ENCODE measurements at regions not wholly inside any gene's neighbourhood (a gene's known extent, or its start where the extent isn't known, plus 50 kb on each side); places are given as distances from the start of the nearest gene placed in this dataset.

GRCh38 chr1:220356981-220357850 lies 85.0 kb upstream of the RAB3GAP2 start:
- no peak for DNase-seq

DNA sequence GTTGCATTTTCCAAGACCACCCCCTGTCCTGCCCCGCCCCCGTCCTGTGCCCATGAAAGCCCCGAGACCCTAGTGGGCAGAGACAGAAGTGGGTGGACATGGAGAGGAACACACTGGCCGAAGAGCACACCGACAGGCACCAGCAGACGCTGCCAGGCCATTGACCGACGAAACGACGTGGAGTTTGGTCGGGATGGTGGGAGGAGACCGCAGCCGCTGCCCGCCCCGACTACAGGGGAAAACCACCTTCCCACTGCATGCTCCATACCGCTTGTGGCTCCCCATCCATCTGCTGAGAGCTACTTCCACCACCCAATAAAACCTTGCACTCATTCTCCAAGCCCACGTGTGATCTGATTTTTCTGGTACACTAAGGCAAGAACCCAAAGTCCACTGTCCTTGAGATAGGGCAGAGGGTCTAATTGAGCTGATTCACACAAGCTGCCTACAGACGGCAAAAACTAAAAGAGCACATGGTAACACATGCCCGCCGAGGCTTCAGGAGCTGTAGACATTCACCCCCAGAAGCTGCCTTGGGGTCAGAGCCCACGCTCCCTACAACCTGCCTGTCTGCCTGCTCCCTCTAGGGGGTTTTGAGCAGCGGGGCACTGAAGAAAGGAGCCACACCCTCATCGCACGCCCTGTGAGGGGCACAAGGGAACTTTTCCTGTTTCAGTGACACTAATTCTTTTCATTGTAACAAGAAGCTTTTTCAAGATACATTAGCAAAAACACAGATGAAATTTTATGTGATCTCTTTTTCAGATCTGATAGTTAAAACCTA lies 81.2 kb upstream of the RAB3GAP2 start:
- DNase-seq: no peak

DNA sequence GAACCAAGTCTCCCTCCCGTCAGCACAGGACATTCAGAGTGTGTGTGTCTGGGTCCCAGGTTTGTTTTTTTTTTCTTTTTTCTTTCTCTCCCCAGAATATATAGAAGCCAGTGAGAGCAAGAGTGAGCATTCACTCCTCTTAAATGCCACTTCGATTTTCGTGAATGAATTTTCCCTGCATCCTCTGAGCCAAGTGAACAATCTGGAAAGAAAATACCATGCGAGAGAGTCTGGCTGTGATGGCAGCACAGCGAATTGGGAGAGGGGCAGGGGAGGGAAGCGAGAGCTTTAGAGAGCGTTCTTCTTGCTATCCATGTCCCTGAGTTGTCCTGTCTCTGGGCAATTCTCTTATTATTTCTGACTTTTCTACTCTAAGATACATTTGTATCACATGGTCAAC lies 76.0 kb upstream of the RAB3GAP2 start:
- no peak for DNase-seq

DNA sequence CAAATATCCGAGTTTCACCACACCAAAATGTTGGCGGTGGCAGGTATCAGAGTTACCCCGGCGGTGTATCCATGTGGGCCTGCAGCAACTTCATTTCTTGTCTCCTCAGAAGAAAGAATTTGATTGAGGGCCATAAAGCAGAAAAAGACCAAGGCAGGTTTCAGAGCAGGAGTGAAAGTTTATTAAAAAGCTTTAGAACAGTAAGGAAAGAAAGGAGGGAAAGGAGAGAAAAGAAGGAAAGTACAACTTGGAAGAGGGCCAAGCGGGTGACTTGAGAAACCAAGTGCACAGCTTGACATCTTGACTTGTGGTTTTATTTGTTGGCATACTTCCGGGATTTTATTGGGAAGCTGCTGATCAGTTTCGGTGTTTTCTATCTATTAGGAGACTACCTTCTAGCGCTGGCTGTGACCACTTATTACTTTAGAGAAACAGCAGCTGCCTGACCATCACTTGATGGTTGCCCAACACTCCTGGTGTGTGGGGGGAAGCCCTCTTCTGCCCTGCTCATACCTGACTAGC lies 75.5 kb upstream of the RAB3GAP2 start:
- DNase-seq: no peak

- DNase-seq: no peak
Observed at GRCh38 chr1:220344745-220345144, 72.5 kb upstream of the RAB3GAP2 start.

DNA sequence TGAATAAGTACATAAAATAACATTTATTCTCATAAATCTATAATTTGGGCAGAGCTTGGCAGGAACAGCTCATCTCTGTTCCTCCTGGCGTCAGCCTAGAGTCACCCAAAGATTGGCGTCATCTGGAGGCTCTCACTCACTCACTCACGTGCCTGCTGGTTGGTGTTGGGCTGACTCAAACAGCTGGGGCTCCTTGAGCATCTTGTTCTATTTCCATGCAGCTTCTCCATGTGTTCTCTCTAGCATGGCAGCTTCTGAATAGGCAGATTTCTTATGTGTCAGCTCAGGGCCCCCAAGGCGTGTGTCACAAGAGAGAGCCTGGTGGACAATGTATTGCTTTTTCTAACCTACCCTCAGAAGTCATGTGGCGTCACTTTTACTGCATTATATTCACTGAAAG lies 70.6 kb upstream of the RAB3GAP2 start:
- no peak for DNase-seq

DNA sequence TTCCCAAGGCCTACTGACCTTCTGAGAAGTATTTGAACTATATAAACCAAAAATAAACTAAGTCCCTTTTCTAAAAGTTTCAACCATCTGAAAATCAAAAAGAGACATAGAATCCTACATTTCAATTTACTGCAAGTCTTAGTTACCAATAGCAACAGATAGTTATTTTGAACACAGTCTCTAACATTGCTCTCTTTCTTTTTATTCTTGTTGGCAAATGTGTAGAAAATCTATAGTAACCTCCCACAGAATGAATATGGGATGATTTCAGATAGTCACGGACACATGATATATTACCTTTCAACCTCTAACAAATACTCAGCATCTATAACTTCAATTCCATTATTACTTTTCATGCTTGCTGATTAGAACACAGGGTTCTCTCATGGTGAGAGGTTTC lies 68.9 kb upstream of the RAB3GAP2 start:
- DNase-seq: no peak

DNA sequence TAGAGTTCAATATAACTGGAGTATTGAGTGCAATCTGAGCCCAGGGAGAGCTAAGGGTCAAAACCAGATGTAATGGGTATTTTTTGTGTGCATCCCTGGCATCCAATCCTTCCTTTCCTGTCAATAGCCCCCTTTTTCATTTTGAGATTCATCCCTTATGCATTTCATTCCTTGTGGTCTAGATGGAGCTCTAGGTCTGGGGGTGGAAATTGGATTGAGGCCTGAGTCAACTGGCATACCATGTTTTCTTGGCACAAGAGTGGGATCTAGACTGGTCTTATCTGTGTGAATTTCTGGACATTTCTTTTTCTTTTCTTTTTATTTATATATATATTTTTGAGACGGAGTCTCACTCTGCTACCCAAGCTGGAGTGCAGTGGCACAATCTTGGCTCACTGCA lies 67.3 kb upstream of the RAB3GAP2 start:
- DNase-seq: peak; percentile 16

DNA sequence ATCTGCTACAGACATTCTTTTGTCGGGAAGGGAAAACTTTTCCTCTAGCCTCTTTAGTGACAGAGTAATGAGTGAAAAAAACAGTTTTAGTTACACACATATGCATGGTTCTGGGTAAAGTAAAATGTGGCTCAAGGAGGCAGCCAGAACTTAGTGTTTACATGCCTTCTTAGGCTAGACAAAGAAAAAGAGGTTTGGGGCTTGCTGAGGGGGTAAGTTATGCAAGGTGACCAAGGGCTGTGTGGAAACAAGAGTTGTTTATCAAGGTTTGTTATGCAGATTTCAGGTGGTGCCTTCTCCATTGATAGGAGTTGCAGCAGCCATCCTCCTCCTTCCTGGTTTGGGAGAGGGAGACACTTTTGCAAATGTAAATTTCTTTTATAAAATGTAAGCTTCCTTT lies 66.5 kb upstream of the RAB3GAP2 start:
- no peak for DNase-seq

GRCh38 chr1:220336391-220337031 lies 64.3 kb upstream of the RAB3GAP2 start:
- DNase-seq: no peak

GRCh38 chr1:220335668-220336067 lies 63.4 kb upstream of the RAB3GAP2 start:
- no peak for DNase-seq

- DNase-seq: no peak
Observed at GRCh38 chr1:220331318-220331717, 59.1 kb upstream of the RAB3GAP2 start.

- DNase-seq: peak; percentile 10
Observed at GRCh38 chr1:220330265-220330664, 58.0 kb upstream of the RAB3GAP2 start.

GRCh38 chr1:220327106-220327505 lies 54.9 kb upstream of the RAB3GAP2 start:
- DNase-seq: no peak

DNA sequence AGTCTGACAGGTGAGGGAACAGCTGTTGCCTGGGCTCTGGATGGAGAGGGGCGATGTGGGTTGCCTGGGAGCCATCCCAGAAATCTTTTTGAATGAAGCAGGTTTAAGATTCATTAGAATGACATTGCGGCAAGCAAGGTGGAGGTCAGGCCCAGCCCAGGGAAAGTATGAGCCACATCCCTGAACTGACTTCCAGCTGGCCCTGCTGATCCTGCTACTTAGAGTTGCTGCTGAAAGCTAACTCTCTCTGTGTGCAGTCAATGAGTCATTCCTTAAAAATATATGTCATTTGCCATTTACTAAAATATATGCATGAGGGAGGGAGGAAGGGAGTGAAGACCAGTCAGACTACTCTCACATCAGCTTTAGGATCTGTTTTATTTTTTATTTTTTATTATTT lies 54.3 kb upstream of the RAB3GAP2 start:
- DNase-seq: peak; percentile 75

DNA sequence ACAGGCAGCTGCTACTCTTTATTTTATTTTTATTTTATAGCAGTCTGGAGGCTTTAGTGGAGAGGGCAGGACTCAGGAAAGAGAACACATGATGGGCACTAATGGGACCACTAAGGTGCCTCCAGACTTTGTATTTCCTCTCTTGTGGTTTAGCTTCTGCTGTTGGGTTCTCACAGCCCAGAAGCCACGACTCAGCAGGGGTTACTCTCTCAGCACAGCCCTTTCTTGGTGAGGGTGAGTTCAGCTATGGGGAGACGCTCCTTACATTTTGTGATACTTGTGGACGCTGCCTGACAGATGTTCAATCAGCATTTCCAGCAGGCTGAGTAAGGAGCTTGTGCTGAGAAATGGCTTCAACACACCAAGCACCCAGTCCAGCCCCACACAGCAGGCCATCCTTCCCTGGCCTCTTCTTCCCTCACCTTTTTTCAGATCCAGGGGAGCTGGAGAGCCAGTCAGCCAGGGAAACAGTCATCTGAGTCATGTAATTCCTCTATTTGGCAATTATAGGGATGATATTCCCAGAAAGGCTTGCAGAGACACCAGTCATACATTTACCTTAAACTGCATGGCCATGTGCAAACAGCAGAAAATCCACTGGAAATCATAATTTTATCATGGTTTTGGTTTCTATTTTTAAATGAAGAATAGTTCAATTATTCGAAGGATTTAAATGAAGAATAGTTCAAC lies 53.2 kb upstream of the RAB3GAP2 start:
- peak; percentile 53 for DNase-seq

GRCh38 chr1:220323717-220324116 lies 51.5 kb upstream of the RAB3GAP2 start:
- DNase-seq: no peak

- DNase-seq: no peak
Observed at GRCh38 chr1:220322570-220322969, 50.3 kb upstream of the RAB3GAP2 start.
